ENCODE measurements at regions not wholly inside any gene's neighbourhood (a gene's known extent, or its start where the extent isn't known, plus 50 kb on each side); places are given as distances from the start of the nearest gene placed in this dataset.

DNA sequence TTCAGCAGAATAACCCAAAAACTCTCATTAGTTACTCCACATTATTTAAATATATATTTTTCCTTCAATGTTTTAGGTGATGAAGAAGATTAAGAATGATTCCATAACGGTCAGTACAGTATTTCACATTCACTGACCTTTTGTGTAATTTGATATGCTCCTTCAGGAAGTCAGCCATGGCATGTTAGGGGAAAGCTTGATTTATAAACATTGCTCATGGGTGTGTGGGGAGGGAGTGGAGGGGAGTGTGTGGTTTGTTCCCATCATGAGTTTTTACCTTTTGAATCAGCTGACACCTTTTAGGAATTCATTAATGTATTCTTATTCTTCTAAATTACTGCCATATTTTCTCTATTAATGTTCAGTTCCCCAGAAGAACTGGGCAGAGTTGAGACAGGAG is 240.2 kb downstream of the ATG4C start:
- no peak overlapping the region for H3K4me3 Mint-ChIP-seq
- H3K27ac Mint-ChIP-seq = no peak overlapping the region
- POLR2A ChIA-PET = no interaction called here

DNA sequence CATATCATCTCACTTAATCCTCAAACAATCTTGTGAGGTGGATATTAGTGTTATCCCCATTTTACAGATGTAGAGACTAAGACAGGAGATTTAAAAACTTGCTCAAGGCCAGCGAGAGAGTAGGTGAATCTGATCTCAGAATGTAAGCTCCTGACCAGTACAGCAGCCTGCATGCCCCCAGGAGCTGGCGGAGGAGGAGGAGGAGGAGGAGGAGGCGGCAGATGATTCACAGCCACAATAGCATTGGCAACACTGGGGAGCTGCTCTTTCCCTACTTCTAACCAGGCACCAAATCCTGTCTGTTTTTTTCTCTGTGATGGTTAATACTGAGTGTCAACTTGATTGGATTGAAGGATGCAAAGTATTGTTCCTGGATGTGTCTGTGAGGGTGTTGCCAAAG is 243.2 kb downstream of the ATG4C start:
- ChIA-PET CTCF (no interaction called here), POLR2A (no interaction called here)
- Mint-ChIP-seq H3K4me3 (no peak overlapping the region), H3K27me3 (no peaks in the 10 kb centered on the region), H3K36me3 (no peaks in the 10 kb centered on the region), H3K9me3 (no peaks in the 10 kb centered on the region), H3K4me1 (ENCODE audit: low read depth) (no peaks in the 10 kb centered on the region), H3K27ac (no peak overlapping the region)
- intact Hi-C loops (cut with micrococcal nuclease) = no loop called here
- no peak for DNase-seq

More for the DNA sequence above, 240.2 kb downstream of the ATG4C start:
- intact Hi-C loops (cut with micrococcal nuclease) = no loop called here
- Mint-ChIP-seq H3K9me3 (no peaks in the 10 kb centered on the region), H3K27me3 (no peaks in the 10 kb centered on the region), H3K4me1 (ENCODE audit: low read depth) (no peaks in the 10 kb centered on the region), H3K36me3 (no peaks in the 10 kb centered on the region)
- DNase-seq = no peak
- CTCF ChIA-PET = no interaction called here

DNA sequence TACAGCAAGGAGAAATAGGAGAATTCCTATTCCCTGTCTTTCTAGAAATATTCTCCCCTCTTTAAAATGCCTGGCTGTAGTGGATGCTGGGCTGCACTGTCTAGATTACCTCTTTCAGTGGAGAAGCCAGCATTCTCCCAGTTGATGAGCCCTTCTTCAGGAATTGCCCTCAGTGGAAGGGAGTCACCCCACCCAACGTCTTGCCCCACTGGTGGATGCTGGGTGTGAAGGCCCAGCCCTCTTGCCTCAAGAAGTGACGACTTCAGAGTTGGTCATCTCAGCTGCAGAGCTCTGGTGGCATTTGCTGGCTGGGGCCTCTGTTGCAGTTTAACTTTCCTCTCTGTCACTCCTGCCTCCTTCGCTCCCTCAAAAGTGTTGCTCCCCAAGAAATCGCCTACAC is 248.2 kb downstream of the ATG4C start:
- ChIA-PET POLR2A (no interaction called here), CTCF (no interaction called here)
- intact Hi-C loops (cut with micrococcal nuclease) = no loop called here
- Mint-ChIP-seq H3K36me3 (no peaks in the 10 kb centered on the region), H3K27ac (no peak overlapping the region), H3K4me1 (ENCODE audit: low read depth) (no peaks in the 10 kb centered on the region), H3K9me3 (no peaks in the 10 kb centered on the region), H3K4me3 (no peak overlapping the region), H3K27me3 (no peaks in the 10 kb centered on the region)
- DNase-seq = no peak

DNA sequence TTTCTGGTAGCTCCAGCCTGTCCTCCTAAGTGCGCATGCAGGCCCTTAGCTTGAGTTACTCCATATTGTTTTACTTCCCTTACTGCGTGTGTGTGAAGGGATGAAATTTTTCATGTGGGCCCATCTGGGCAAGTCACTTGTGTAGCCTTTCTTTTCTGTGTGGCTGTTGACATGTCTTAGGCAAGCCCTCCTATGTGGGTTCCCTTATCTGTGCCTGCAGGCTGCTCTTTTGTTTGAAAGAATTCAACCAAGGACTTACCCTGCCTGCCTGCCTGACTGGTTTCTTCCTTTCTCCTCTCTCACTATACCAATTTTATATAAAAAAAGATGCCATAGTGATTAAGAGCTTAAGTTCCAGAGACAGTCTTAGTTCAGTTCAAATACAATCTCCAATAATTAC is 249.3 kb downstream of the ATG4C start:
- intact Hi-C loops (cut with micrococcal nuclease) = no loop called here
- ChIA-PET CTCF (no interaction called here), POLR2A (no interaction called here)
- Mint-ChIP-seq H3K9me3 (no peaks in the 10 kb centered on the region), H3K27me3 (no peaks in the 10 kb centered on the region), H3K27ac (no peak overlapping the region), H3K4me3 (no peak overlapping the region), H3K4me1 (ENCODE audit: low read depth) (no peaks in the 10 kb centered on the region), H3K36me3 (no peaks in the 10 kb centered on the region)
- DNase-seq = no peak

DNA sequence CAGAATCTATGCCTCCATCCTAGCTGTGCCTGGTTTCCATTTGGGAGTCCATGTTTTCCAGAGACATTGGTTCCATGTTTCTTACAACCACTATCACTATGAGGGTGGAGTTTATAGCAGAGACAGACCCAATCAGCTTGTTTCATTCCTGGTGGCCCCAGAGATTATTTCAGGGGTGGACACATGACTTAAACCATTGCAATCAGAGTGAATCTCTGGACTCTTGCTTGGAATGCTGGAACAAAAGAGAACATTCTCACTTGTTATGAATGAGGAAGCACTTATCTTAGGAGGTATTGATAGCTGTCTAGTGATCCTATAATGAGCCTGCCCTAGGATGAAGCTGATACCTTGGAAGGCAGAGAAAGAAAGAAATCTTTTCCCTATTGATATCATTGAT is 250.3 kb downstream of the ATG4C start:
- H3K36me3 Mint-ChIP-seq = no peaks in the 10 kb centered on the region
- CTCF ChIA-PET = no interaction called here

DNA sequence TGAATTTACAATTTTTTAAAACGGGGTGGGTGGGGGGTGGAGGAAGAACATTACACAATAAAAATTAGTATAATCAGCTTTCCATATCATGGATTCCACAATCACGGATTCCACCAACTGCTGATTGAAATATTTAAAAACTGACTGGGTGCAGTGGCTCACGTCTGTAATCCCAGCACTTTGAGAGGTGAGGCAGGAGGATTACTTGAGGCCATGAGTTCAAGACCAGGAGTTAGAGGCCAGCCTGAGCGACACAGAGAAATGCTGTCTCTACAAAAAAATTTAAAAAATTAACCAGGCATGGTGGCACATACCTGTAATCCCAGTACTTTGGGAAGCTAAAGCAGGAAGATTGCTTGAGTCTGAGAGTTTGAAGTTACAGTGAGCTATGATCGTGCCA is 254.7 kb downstream of the ATG4C start:
- CTCF ChIA-PET = no interaction called here
- no peaks in the 10 kb centered on the region for H3K36me3 Mint-ChIP-seq
- no peak for DNase-seq
- POLR2A ChIA-PET = no interaction called here
- H3K9me3 Mint-ChIP-seq = no peaks in the 10 kb centered on the region
- intact Hi-C loops (cut with micrococcal nuclease) = no loop called here
- H3K4me3 Mint-ChIP-seq = no peak overlapping the region
- no peaks in the 10 kb centered on the region for H3K4me1 Mint-ChIP-seq (ENCODE audit: low read depth)
- H3K27ac Mint-ChIP-seq = no peak overlapping the region
- H3K27me3 Mint-ChIP-seq = no peaks in the 10 kb centered on the region

More for the DNA sequence above, 250.3 kb downstream of the ATG4C start:
- Mint-ChIP-seq H3K27me3 (no peaks in the 10 kb centered on the region), H3K4me3 (no peak overlapping the region), H3K4me1 (ENCODE audit: low read depth) (no peaks in the 10 kb centered on the region), H3K27ac (no peak overlapping the region), H3K9me3 (no peaks in the 10 kb centered on the region)
- POLR2A ChIA-PET = no interaction called here
- intact Hi-C loops (cut with micrococcal nuclease) = no loop called here
- DNase-seq = no peak

DNA sequence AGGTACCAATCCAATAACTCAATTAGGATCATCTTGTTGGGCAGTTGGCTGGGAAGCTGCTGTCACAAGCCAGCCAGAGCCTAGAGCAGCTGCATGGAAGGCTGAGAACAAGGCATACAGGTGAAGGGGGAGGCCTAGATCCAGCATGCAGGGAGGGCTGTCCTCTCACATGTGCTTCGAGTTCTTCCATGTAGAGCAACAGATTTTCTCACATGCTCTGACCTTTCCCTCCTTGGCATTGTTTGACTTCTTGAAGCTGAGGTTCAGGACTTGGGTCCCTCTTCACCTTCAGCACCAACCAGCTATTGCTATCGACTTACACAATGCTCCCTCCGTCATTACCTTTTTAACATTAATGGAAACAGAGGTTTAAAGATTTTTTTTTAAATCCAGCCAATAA is 257.7 kb downstream of the ATG4C start:
- ChIA-PET POLR2A (no interaction called here), CTCF (no interaction called here)
- Mint-ChIP-seq H3K9me3 (no peaks in the 10 kb centered on the region), H3K4me3 (no peak overlapping the region), H3K27me3 (no peaks in the 10 kb centered on the region), H3K36me3 (no peaks in the 10 kb centered on the region), H3K27ac (no peak overlapping the region), H3K4me1 (ENCODE audit: low read depth) (no peaks in the 10 kb centered on the region)
- no peak for DNase-seq
- intact Hi-C loops (cut with micrococcal nuclease) = no loop called here

DNA sequence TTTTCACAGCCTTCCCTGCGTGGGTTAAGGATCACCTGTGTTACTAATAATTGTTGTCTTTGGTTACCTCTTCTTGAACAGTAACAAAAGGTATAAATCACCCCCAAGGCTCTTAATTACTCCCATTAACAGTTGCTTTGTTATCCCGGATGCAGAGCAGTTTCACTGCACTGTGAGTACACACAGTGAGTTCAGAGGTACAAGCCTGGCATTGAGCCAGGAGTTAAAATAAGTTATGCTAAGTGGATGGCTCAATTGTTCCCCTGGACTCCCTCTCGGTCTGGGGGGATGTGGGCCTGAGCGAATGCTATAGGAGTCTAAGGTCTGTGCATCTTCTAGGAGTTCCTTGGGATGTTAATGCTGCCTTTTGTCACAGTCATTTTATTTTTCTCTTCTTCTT is 258.3 kb downstream of the ATG4C start:
- H3K27me3 Mint-ChIP-seq = no peaks in the 10 kb centered on the region
- POLR2A ChIA-PET = no interaction called here
- no peak overlapping the region for H3K27ac Mint-ChIP-seq
- H3K4me3 Mint-ChIP-seq = no peak overlapping the region
- DNase-seq = no peak
- intact Hi-C loops (cut with micrococcal nuclease) = no loop called here
- CTCF ChIA-PET = no interaction called here
- no peaks in the 10 kb centered on the region for H3K9me3 Mint-ChIP-seq
- H3K4me1 Mint-ChIP-seq (ENCODE audit: low read depth) = no peaks in the 10 kb centered on the region
- H3K36me3 Mint-ChIP-seq = no peaks in the 10 kb centered on the region

DNA sequence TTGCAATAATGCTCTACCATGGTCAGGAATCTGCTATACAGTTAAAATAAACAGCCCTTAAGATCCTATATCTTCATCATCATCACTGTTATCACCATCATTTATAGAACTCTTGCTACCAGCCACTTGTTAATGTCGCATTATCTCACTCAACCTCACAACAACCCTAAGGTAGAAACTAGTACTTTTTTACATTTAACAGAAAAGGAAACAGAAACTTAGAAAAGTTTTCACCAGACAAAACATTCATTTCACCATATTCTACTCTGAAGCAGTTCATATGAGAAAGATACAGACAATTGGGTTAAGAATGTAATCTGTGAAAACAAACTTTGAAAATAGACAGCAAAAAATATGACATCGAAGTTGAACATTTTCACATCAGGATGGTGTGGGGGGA is 262.6 kb downstream of the ATG4C start:
- intact Hi-C loops (cut with micrococcal nuclease) = no loop called here
- no peak for DNase-seq
- POLR2A ChIA-PET = no interaction called here
- no peak overlapping the region for H3K27ac Mint-ChIP-seq
- no peaks in the 10 kb centered on the region for H3K9me3 Mint-ChIP-seq
- H3K27me3 Mint-ChIP-seq = peaks cover 4% of the 10 kb centered on the region
- CTCF ChIA-PET = no interaction called here
- no peaks in the 10 kb centered on the region for H3K36me3 Mint-ChIP-seq
- H3K4me3 Mint-ChIP-seq = no peak overlapping the region
- H3K4me1 Mint-ChIP-seq (ENCODE audit: low read depth) = no peaks in the 10 kb centered on the region

DNA sequence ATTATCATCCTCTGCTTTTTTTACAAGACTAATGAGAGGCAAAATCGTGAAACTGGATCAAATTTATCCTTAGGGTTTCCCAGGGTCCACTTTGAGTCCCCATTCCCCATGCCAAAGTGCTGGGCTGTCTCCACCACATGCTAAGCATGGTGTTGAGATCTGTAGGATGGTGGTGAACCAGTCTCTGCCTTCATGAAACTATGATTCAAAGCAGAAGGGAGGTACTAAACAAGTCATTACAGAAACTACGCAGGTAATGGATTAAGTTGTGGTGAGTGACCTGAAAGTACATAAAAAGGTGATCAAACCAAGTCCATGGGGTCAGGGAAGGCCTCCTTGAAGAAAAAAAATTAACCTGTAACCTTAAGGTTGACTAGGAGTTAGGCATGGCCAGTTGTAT is 265.2 kb downstream of the ATG4C start:
- POLR2A ChIA-PET = no interaction called here
- no peak for DNase-seq
- no peaks in the 10 kb centered on the region for H3K36me3 Mint-ChIP-seq
- CTCF ChIA-PET = no interaction called here
- H3K4me1 Mint-ChIP-seq (ENCODE audit: low read depth) = no peaks in the 10 kb centered on the region
- H3K4me3 Mint-ChIP-seq = no peak overlapping the region
- no peaks in the 10 kb centered on the region for H3K9me3 Mint-ChIP-seq
- intact Hi-C loops (cut with micrococcal nuclease) = no loop called here
- H3K27me3 Mint-ChIP-seq = peaks cover 4% of the 10 kb centered on the region
- no peak overlapping the region for H3K27ac Mint-ChIP-seq

DNA sequence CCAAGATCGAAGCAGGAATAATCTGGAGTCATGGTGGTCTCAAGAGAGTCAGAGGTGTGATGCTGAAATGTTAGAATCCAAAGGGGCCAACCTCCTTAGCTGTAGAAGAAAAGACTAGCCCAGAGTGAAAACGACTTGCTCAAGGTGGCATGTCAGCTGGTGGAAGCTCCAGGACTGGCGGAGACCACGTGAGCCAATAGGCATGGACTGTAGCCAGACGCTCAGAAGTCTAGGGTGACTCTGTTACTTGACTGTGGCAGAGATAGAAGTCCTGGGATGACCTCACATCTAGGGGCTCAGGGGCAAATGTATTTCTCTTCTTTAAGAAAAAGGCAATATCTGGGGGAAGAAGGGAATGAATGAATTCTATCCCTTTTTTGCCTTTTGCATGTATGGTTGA is 267.4 kb downstream of the ATG4C start:
- H3K4me3 Mint-ChIP-seq = no peak overlapping the region
- intact Hi-C loops (cut with micrococcal nuclease) = no loop called here
- CTCF ChIA-PET = no interaction called here

DNA sequence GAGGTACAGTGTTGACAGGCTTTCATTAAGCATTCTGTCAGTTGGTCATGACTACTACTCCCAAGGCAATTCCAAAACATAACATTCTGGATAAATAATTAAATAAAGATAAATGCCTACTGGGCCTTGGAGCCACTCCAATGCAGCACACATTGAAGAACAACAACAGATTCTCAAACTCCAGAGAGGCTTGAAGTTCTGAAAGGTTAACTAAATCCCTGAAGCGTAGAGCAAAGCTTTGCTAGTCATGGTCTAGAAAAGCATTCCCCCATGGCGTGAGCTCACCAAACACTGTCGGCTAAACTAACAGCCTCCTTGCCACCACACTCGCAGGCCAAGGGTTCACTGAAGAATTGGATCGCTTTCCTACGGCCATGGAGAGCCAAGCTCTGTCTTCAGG is 268.0 kb downstream of the ATG4C start:
- H3K36me3 Mint-ChIP-seq = no peaks in the 10 kb centered on the region
- H3K27ac Mint-ChIP-seq = no peak overlapping the region
- no peak for DNase-seq
- no peaks in the 10 kb centered on the region for H3K9me3 Mint-ChIP-seq
- H3K27me3 Mint-ChIP-seq = peaks cover 4% of the 10 kb centered on the region
- ChIA-PET POLR2A (no interaction called here), CTCF (no interaction called here)
- intact Hi-C loops (cut with micrococcal nuclease) = no loop called here
- H3K4me1 Mint-ChIP-seq (ENCODE audit: low read depth) = no peaks in the 10 kb centered on the region
- no peak overlapping the region for H3K4me3 Mint-ChIP-seq

More for the DNA sequence above, 267.4 kb downstream of the ATG4C start:
- Mint-ChIP-seq H3K27me3 (peaks cover 4% of the 10 kb centered on the region), H3K4me1 (ENCODE audit: low read depth) (no peaks in the 10 kb centered on the region), H3K27ac (no peak overlapping the region), H3K9me3 (no peaks in the 10 kb centered on the region), H3K36me3 (no peaks in the 10 kb centered on the region)
- DNase-seq = no peak
- POLR2A ChIA-PET = interaction anchor here (0.6 kb wide), 1 partner anchor 822 kb away, joined by 4 read pairs; no protein-coding TSS in a partner anchor

DNA sequence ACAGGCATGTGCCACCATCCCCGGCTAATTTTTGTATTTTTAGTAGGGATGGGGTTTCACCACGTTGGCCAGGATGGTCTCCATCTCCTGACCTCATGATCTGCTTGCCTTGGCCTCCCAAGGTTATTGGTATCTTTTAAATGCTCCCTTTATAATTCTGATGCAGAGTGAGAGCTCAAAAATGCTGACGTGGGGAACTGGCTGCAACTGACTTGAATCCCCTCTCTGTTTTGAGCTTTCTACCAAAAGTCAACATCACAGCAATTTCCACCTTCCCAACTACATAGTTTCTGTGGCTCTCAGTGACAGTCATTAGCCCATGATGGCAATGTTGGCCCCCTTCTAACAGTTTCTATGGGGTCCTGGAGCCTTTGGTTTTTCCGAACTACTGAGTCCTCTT is 268.2 kb upstream of the FOXD3 start:
- Mint-ChIP-seq H3K4me1 (ENCODE audit: low read depth) (no peaks in the 10 kb centered on the region), H3K9me3 (no peaks in the 10 kb centered on the region), H3K27ac (no peak overlapping the region), H3K36me3 (no peaks in the 10 kb centered on the region), H3K27me3 (peaks cover 2% of the 10 kb centered on the region), H3K4me3 (no peak overlapping the region)
- no peak for DNase-seq
- POLR2A ChIA-PET = no interaction called here
- intact Hi-C loops (cut with micrococcal nuclease) = no loop called here
- CTCF ChIA-PET = no interaction called here

DNA sequence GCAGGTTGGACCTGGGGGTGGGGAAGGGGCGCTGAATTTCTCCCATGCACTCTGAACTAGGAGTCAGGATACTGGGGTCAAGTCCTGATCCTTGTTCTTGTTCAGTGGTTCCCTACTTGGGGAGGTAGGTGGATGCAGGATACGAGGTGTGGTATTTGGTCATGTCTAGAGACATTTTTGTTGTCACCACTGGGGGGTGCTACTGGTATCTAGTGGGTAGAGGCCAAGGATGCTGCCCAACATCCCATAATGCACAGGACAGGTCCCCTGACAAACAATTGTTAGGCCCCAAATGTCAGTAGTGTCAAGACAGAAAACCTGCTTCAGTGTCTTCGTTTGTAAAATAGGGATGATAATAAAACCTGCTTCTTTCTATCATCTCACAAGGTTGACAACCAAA is 259.0 kb upstream of the FOXD3 start:
- CTCF ChIA-PET = no interaction called here
- POLR2A ChIA-PET = no interaction called here
- Mint-ChIP-seq H3K4me1 (ENCODE audit: low read depth) (no peaks in the 10 kb centered on the region), H3K9me3 (no peaks in the 10 kb centered on the region), H3K36me3 (no peaks in the 10 kb centered on the region), H3K4me3 (no peak overlapping the region), H3K27ac (no peak overlapping the region), H3K27me3 (peaks cover 4% of the 10 kb centered on the region)
- intact Hi-C loops (cut with micrococcal nuclease) = no loop called here
- DNase-seq = no peak

Measured in activated CD4-positive, alpha-beta memory T cell treated with anti-CD3 and anti-CD28 coated beads for 36 hours (primary cell).